ENCODE measurements at regions not wholly inside any gene's neighbourhood (a gene's known extent, or its start where the extent isn't known, plus 50 kb on each side); places are given as distances from the start of the nearest gene placed in this dataset.

DNA sequence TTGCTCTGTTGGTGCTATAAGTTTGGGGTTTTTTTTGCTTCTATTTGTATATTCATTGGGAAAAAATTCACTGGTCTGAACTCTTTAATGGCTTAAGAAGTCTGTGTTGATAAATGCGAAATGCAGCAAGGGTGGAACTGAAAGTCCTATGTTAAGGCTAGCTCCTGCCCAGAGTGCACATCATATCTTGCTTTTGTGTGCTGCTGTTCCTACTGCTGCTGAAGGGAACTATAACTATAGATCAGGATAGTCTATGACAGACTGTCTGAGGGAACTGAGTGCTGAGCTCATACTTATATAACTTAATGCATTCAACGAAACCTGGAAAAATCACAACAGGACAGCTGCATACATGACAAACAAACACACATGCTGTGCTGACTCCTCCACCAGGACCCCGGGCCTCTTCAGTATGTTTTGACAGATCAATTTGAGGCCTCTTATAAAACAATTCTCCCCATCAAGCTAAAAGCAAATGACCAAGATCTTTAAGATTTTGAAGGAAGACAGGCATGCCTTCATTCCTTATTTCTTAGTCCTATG is 1031.5 kb upstream of the ADGRL2 start:
- H3K4me3 ChIP-seq (ENCODE audit: low read depth, low read length, poor library complexity, severe bottlenecking) = no peak overlapping the region
- POLR2A ChIA-PET (ENCODE audit: low non-redundant PET) = no interaction called here
- no peaks in the 10 kb centered on the region for H3K4me1 ChIP-seq (ENCODE audit: insufficient read depth, low read length, poor library complexity, severe bottlenecking)
- no peaks in the 10 kb centered on the region for H3K27me3 ChIP-seq (replicated peaks; ENCODE audit: insufficient read depth, low read depth, low read length, poor library complexity)
- DNase-seq (ENCODE audit: low spot score) = no peak
- TF ChIP-seq CTCF (conservative IDR thresholded peaks at IDR 0.05; ENCODE audit: low read depth, low read length) (no peak), EZH2 (IDR thresholded peaks at IDR 0.05; ENCODE audit: borderline replicate concordance, low read depth, low read length, poor library complexity, severe bottlenecking) (no peak)
- intact Hi-C loops (cut with micrococcal nuclease; ENCODE audit: unreplicated experiment) = no loop called here
- H3K36me3 ChIP-seq (ENCODE audit: insufficient read depth, low read length, poor library complexity, severe bottlenecking) = no peaks in the 10 kb centered on the region
- H3K9me3 ChIP-seq (ENCODE audit: low read depth, low read length, poor library complexity, severe bottlenecking) = no peaks in the 10 kb centered on the region
- no TSS peak for BruUV-seq (replicated peaks)
- H3K27ac ChIP-seq (ENCODE audit: low read depth, low read length, poor library complexity, severe bottlenecking) = no peak overlapping the region
- CTCF ChIA-PET = no interaction called here

- Histone ChIP-seq H3K27me3 (replicated peaks; ENCODE audit: insufficient read depth, low read depth, low read length, poor library complexity) (no peaks in the 10 kb centered on the region), H3K27ac (ENCODE audit: low read depth, low read length, poor library complexity, severe bottlenecking) (no peak overlapping the region), H3K4me3 (ENCODE audit: low read depth, low read length, poor library complexity, severe bottlenecking) (no peak overlapping the region), H3K36me3 (ENCODE audit: insufficient read depth, low read length, poor library complexity, severe bottlenecking) (no peaks in the 10 kb centered on the region), H3K9me3 (ENCODE audit: low read depth, low read length, poor library complexity, severe bottlenecking) (no peaks in the 10 kb centered on the region), H3K4me1 (ENCODE audit: insufficient read depth, low read length, poor library complexity, severe bottlenecking) (no peaks in the 10 kb centered on the region)
- ChIA-PET CTCF (no interaction called here), POLR2A (ENCODE audit: low non-redundant PET) (no interaction called here)
- BruUV-seq (replicated peaks) = no TSS peak
- TF ChIP-seq EZH2 (IDR thresholded peaks at IDR 0.05; ENCODE audit: borderline replicate concordance, low read depth, low read length, poor library complexity, severe bottlenecking) (no peak), CTCF (conservative IDR thresholded peaks at IDR 0.05; ENCODE audit: low read depth, low read length) (no peak)
- intact Hi-C loops (cut with micrococcal nuclease; ENCODE audit: unreplicated experiment) = no loop called here
- DNase-seq (ENCODE audit: low spot score) = no peak
Observed at GRCh38 chr1:80767711-80768110, 1033.0 kb upstream of the ADGRL2 start.

GRCh38 chr1:80759354-80759753 is 1041.4 kb upstream of the ADGRL2 start:
- no peak for DNase-seq (ENCODE audit: low spot score)
- ChIA-PET CTCF (no interaction called here), POLR2A (ENCODE audit: low non-redundant PET) (no interaction called here)
- Histone ChIP-seq H3K36me3 (ENCODE audit: insufficient read depth, low read length, poor library complexity, severe bottlenecking) (no peaks in the 10 kb centered on the region), H3K27ac (ENCODE audit: low read depth, low read length, poor library complexity, severe bottlenecking) (no peak overlapping the region), H3K9me3 (ENCODE audit: low read depth, low read length, poor library complexity, severe bottlenecking) (no peaks in the 10 kb centered on the region), H3K4me1 (ENCODE audit: insufficient read depth, low read length, poor library complexity, severe bottlenecking) (no peaks in the 10 kb centered on the region), H3K4me3 (ENCODE audit: low read depth, low read length, poor library complexity, severe bottlenecking) (no peak overlapping the region), H3K27me3 (replicated peaks; ENCODE audit: insufficient read depth, low read depth, low read length, poor library complexity) (no peaks in the 10 kb centered on the region)
- intact Hi-C loops (cut with micrococcal nuclease; ENCODE audit: unreplicated experiment) = no loop called here
- TF ChIP-seq CTCF (conservative IDR thresholded peaks at IDR 0.05; ENCODE audit: low read depth, low read length) = no peak
- no peak for TF ChIP-seq EZH2 (IDR thresholded peaks at IDR 0.05; ENCODE audit: borderline replicate concordance, low read depth, low read length, poor library complexity, severe bottlenecking)
- BruUV-seq (replicated peaks) = no TSS peak

Measured in A673 (cell line).